Stimulated activated CD8-positive, alpha-beta memory T cell treated with anti-CD3 and anti-CD28 coated beads, Interleukin-4, amount 100 ng/mL, for 48 hours (primary cell): ENCODE measurements at regions not wholly inside any gene's neighbourhood (a gene's known extent, or its start where the extent isn't known, plus 50 kb on each side); places are given as distances from the start of the nearest gene placed in this dataset.

Experiments used
- DNase-seq: peaks from one replicate; pipeline ENCODE4 v3.0.0-alpha.2; 2020

GRCh38 chr1:98420376-98421084, 241.0 kb upstream of the SNX7 start:
- DNase-seq: no peak

DNA sequence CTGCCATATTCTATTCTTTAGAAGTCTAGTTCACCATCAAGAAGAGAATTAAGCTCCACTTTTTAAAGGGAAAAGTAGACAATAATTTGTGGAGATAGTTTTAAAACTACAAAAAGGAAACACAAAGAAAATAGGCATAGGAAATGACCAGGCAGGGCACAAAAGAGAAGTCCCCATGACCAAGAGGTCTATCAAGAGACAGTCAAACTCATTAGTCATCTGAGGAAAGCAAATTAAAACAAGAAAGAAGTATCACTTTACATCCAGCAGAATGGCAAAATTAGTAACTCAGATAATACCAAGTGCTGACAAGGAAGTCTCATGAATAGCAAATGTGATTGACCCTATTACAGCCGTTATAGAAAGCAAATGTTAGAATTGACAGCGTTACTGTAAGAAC, 243.7 kb upstream of the SNX7 start:
- no peak for DNase-seq

DNA sequence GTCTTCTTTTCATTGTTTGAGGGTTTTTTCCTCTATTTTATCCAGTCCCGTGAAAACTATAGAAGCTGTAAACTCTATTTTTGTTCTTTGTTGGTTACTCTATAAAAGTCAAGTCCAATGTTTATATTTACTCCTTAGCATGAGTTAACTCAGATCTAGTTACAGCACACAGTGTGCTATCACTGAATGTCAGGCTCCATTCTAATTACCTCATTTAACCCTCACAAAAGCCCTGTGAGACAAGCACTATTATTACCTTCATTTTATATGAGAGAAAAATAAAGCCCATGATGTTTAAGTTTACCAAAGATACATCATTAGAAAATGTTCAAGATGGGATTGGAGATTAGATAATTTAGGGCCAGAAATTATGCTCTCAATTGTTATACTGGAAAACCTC, 251.4 kb upstream of the SNX7 start:
- DNase-seq: no peak

DNA sequence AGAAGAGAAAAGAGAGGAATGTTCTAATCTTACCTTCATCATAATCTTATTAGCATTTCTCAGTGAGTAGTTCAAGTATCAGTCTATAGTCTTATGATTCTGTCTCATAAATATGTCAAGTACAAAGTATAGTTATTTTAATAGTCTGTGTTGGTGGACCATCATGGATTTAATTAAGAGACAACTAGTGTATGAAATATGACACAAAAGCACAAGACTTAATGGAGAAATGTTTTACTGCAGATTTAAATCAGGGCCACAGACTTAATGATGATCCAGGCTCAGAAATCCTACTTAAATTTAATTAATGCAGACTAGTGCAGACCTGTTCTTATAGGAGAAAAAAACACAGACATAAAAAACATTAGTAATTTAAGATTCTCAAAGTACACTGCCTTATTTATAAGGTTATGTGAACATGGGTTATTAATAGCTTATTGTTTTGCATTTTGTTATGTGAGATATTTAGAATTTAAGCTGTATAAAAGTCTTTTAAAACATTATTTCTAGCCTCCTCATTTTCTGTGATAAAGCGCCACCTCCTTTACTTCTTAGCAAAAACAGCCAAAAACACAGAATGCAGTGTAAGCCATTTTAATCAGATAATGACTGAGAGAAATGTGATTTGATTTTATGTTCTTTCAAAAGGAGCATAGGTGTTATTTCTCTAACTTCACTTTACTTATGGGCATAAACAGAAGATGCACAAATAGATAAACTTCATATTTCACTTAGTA, 255.0 kb upstream of the SNX7 start:
- no peak for DNase-seq

GRCh38 chr1:98405581-98406074, 255.9 kb upstream of the SNX7 start:
- no peak for DNase-seq

GRCh38 chr1:98404866-98405265, 256.7 kb upstream of the SNX7 start:
- DNase-seq: no peak

DNA sequence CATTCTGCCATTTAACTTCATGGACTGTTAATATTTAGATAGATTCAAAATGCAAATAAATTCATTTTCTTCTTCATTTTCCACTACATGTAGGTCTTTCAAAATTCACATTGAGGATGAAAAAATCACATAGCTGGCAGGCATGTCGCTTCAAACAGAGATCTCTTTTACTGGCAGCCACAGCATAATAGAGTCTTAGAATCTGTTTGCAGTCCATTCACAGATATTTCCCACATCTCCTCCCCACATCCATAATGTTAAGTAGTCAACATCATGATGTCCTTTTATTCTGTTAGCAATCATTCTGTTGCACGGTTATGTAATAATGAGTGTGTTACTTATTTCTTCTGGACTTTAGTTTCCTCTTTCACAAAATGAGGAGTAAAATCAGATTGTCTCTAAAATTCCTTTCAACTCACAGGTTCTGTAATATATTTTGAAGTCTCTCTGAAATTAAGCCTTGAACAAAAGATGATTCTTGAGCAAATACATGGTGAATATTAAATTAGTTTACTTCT, 257.5 kb upstream of the SNX7 start:
- DNase-seq: no peak

- DNase-seq: no peak
These were observed 258.7 kb upstream of the SNX7 start for GRCh38 chr1:98402860-98403259.

DNA sequence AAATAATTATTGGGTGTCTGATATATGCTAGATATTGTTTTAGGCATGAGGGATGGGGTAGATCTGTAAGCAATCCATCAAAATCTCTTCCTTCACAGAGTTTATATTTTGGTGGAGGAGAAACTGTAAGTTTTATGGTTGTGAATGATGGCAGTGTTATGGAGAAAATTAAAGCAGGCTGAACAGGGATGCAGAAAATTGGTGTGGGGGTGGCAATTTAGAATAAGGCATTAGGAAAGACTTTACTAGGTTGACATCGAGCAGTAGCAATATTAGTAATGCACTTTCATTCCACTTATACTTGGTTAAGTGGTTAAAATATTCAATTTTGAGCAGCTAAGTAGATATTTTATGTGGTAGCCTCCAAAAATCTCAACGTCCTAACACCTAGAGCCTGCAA, 261.1 kb upstream of the SNX7 start:
- DNase-seq: no peak

- DNase-seq: no peak
These were observed 262.3 kb upstream of the SNX7 start for GRCh38 chr1:98399218-98399617.

GRCh38 chr1:98398649-98399048, 262.9 kb upstream of the SNX7 start:
- DNase-seq: no peak

GRCh38 chr1:98398092-98398491, 263.4 kb upstream of the SNX7 start:
- DNase-seq: no peak

DNA sequence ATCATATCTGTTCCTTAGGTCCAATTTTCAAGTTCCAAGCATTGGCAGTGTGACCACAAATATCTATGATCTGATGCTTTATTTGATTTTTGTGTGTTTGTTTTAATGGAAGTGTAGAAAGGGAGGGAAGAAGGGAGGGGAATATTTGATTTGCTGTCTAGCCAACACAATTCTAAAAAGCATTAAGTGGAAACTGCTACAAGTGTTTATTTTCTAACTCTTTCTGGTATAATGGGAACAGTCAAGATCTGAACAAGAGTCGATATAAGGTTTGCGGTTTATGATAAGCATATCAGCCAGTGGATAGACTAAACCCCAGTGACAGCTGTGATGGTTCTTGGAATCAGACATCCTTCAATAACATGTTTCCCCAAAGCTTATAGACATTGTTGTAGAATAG, 267.8 kb upstream of the SNX7 start:
- DNase-seq: no peak

- no peak for DNase-seq
These were observed 270.3 kb upstream of the SNX7 start for GRCh38 chr1:98391175-98391574.

- no peak for DNase-seq
These were observed 271.7 kb upstream of the SNX7 start for GRCh38 chr1:98389809-98390208.

DNA sequence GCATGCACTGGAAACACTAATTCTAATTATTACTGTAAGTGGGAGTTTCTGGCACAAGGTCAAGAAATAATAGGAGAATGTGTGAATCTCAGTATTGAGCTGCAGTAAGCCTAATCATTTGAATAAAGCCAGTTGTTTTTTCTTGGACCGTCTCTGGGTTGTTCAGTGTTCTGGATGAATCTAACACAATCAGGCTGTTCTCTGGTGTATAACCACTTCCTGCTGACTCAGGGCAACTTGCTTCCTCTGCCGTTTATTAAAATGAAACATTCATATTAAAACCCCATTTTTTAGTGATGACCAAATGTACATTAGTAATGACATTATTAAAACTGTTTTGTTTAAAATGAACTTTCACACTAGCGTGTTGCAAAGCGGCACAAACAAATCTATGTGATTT, 273.1 kb upstream of the SNX7 start:
- DNase-seq: no peak

DNA sequence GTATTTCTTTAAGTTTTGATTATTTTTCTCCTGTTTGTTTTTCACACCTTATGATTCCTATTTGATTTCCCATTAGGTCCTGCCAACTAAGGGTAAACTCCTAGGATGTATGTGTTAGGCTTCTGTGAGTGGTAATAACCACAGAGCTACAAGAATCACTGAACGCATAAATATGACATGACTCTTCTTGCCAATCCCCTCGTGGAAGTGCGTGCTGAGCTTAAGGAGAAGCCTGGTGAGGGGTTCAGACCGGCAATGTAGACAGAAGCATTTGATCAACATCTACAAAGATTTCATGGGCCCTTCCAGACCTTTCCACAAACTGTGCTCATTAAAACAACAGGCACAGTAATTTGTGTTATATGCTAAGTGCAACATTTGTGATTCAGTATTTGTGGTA, 273.8 kb upstream of the SNX7 start:
- DNase-seq: no peak

DNA sequence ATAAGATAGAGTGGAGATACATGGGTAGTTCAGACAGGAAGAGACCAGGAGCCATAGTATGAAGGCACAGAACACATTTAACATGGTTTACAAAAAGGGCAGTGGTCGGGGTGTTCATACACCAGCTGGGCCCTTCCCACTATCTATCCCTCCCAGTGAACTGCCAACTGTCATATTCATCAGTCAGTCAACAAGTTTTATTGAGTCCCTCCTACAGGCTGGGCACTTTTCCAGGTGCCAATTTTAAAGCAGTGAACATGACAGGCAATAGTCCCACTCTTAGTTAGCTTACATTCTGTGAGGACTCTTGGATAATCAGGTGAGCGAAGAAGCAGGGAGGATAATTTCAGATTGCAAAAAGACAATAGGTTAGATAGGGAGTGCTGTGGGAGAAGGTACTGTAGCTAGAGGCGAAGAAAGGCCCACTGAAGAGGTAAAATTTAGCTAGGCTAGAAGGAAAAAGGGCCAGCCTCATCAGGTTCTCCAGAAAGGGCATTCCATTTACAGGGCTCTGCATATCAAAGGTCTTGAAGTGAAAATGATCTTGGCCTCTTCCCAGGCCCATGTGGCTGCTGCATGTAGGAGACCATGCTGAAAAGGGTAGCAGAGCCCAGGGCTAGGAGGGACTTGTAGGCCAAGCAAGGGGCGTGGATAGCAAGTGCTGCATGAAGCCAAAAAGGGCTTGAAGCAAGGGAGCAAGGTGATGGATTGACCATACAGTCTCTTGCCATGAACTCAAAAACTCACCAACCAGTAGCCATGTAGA, 274.7 kb upstream of the SNX7 start:
- DNase-seq: no peak

GRCh38 chr1:98385652-98386051, 275.9 kb upstream of the SNX7 start:
- DNase-seq: no peak

DNA sequence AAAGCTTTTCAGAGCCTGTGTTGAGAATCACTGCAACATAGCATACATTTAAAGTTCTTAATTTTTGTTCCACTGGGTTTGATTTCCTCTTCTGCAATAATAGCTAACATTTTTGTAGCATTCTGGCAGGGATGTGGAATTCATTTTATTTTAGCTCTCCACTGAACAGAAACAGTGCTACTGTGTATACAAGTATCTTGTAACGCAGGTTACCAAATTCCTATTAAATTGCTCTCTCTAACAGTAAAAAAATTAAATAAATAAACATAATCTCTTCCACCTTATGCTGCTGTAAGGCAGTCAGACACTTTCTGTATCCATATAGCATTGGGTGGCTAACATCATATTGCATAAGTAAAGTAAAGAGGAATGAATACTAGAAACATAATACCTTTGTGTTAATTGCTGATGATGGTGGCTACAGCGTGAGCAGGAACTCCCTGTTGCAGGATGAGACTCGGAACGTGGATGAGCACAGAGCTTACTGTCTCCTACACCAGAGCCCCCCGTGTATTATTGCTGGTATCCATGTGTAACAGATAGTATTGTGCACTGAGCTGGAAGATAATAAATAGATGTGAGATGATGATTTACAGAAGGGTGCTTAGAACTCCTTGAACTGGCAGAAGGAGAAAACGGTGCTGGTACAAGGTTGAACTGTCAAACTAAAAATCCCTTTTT, 276.9 kb upstream of the SNX7 start:
- DNase-seq: no peak

GRCh38 chr1:98382986-98383740, 278.4 kb upstream of the SNX7 start:
- no peak for DNase-seq

DNA sequence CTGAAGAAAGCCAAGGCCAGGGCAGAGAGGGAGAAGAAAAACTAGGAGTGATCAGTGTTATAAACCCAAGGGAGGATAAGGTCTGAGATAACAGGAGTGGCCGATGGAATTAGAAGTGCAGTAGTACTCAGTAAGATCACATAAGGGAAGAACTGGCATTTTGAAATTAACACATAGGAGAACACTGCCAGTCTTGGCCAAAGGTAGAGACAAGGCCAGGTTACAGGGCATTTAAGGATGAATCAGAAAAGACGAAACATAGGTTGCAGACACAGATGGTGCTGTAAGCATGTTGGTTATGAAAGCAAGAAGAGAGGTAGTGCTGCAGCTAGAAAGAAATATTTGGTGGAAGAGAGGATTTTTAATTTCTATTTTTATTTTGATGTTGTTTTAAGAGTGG, 278.9 kb upstream of the SNX7 start:
- DNase-seq: no peak
